GM08714 (cell line): ENCODE measurements at regions not wholly inside any gene's neighbourhood (a gene's known extent, or its start where the extent isn't known, plus 50 kb on each side); places are given as distances from the start of the nearest gene placed in this dataset.

Experiments used
- H3K4me3 ChIP-seq: fragments of 200-500 bp; sonication (Bioruptor generic); 2 replicates; pipeline ENCODE4 v1.5.1; 2014; ENCODE audit warnings: mild to moderate bottlenecking, low read length, inconsistent platforms
- ZNF274 ChIP-seq: IDR thresholded peaks from 2 replicates; pipeline ENCODE4 v1.6.1; 2012; ENCODE audit warnings: mild to moderate bottlenecking, low read depth, low read length

GRCh38 chr2:16473575-16473974 lies 192.1 kb downstream of the CYRIA start:
- no peak overlapping the region for H3K4me3 ChIP-seq
- TF ChIP-seq ZNF274 = no peak

- no peak for TF ChIP-seq ZNF274
- H3K4me3 ChIP-seq = no peak overlapping the region
Measured at GRCh38 chr2:16470936-16471490, 194.6 kb downstream of the CYRIA start.

- no peak for TF ChIP-seq ZNF274
- H3K4me3 ChIP-seq = no peak overlapping the region
Measured at GRCh38 chr2:16466821-16467151, 198.8 kb downstream of the CYRIA start.

GRCh38 chr2:16466133-16466820 lies 199.4 kb downstream of the CYRIA start:
- no peak overlapping the region for H3K4me3 ChIP-seq
- no peak for TF ChIP-seq ZNF274

GRCh38 chr2:16464641-16465040 lies 201.0 kb downstream of the CYRIA start:
- TF ChIP-seq ZNF274 = no peak
- no peak overlapping the region for H3K4me3 ChIP-seq

- H3K4me3 ChIP-seq = no peak overlapping the region
- TF ChIP-seq ZNF274 = no peak
Measured at GRCh38 chr2:16462958-16463357, 202.7 kb downstream of the CYRIA start.

- H3K4me3 ChIP-seq = no peak overlapping the region
- TF ChIP-seq ZNF274 = no peak
Measured at GRCh38 chr2:16461672-16462071, 204.0 kb downstream of the CYRIA start.

GRCh38 chr2:16459606-16460005 lies 206.0 kb downstream of the CYRIA start:
- no peak overlapping the region for H3K4me3 ChIP-seq
- TF ChIP-seq ZNF274 = no peak

- no peak for TF ChIP-seq ZNF274
- H3K4me3 ChIP-seq = no peak overlapping the region
Measured at GRCh38 chr2:16454621-16455020, 211.0 kb downstream of the CYRIA start.

- no peak for TF ChIP-seq ZNF274
- no peak overlapping the region for H3K4me3 ChIP-seq
Measured at GRCh38 chr2:16452123-16452522, 213.5 kb downstream of the CYRIA start.

GRCh38 chr2:16446706-16447105 lies 218.9 kb downstream of the CYRIA start:
- no peak for TF ChIP-seq ZNF274
- no peak overlapping the region for H3K4me3 ChIP-seq

- no peak for TF ChIP-seq ZNF274
Measured at GRCh38 chr2:16442971-16443370, 222.7 kb downstream of the CYRIA start.

GRCh38 chr2:16441431-16441830 lies 224.2 kb downstream of the CYRIA start:
- TF ChIP-seq ZNF274 = no peak
- no peak overlapping the region for H3K4me3 ChIP-seq

More at GRCh38 chr2:16442971-16443370, 222.7 kb downstream of the CYRIA start:
- no peak overlapping the region for H3K4me3 ChIP-seq

- no peak for TF ChIP-seq ZNF274
- no peak overlapping the region for H3K4me3 ChIP-seq
Measured at GRCh38 chr2:16440898-16441297, 224.7 kb downstream of the CYRIA start.

- TF ChIP-seq ZNF274 = no peak
- no peak overlapping the region for H3K4me3 ChIP-seq
Measured at GRCh38 chr2:16438613-16439321, 226.9 kb downstream of the CYRIA start.

- no peak overlapping the region for H3K4me3 ChIP-seq
- TF ChIP-seq ZNF274 = no peak
Measured at GRCh38 chr2:16437189-16437588, 228.4 kb downstream of the CYRIA start.
